HAP-1 (cell line): ENCODE measurements at regions not wholly inside any gene's neighbourhood (a gene's known extent, or its start where the extent isn't known, plus 50 kb on each side); places are given as distances from the start of the nearest gene placed in this dataset.
"Not testable (repeated sequence)": the region's sequence is repeated elsewhere in the genome, so short reads cannot be mapped to it uniquely, and the experiment has no call there.

Experiments used
- DNase-seq, 2 experiments: peaks; one replicate each; pipeline ENCODE4 v3.0.0-alpha.2; 2016 to 2020; ENCODE audit warnings: low spot score in 2 of 2
- H3K27me3 ChIP-seq: fragments of 250-450 bp; sonication (Bioruptor Pico); 2 replicates; pipeline ENCODE4 v1.5.1; 2020; ENCODE audit warnings: low read depth, mild to moderate bottlenecking, moderate library complexity
- H3K36me3 ChIP-seq: fragments of 250-450 bp; sonication (Bioruptor Pico); replicated peaks from 2 replicates; pipeline ENCODE4 v1.5.1; 2020; ENCODE audit warnings: mild to moderate bottlenecking
- H3K4me1 ChIP-seq: fragments of 250-450 bp; sonication (Bioruptor Pico); 2 replicates; pipeline ENCODE4 v1.5.1; 2020; ENCODE audit warnings: mild to moderate bottlenecking
- H3K4me3 ChIP-seq: fragments of 250-450 bp; sonication (Bioruptor Pico); 2 replicates; pipeline ENCODE4 v1.5.1; 2020; ENCODE audit warnings: mild to moderate bottlenecking, moderate library complexity
- H3K9me3 ChIP-seq: fragments of 250-450 bp; sonication (Bioruptor Pico); 2 replicates; pipeline ENCODE4 v1.5.1; 2020; ENCODE audit warnings: mild to moderate bottlenecking, moderate library complexity
- in situ Hi-C: fragments of 300-500 bp; cut with MboI; formaldehyde crosslinking; loops from 3 replicates; pipeline ENCODE4 v1.14.3; 2020; ENCODE audit warnings: low sequenced_read_pairs, inconsistent platforms, mixed read lengths

- H3K27me3 ChIP-seq, DNase-seq, H3K4me3 ChIP-seq, H3K36me3 ChIP-seq, H3K9me3 ChIP-seq, H3K4me1 ChIP-seq, in situ Hi-C loops: not testable (repeated sequence)
Measured at GRCh38 chr20:30387823-30388222, 869.6 kb upstream of the DEFB115 start.

DNA sequence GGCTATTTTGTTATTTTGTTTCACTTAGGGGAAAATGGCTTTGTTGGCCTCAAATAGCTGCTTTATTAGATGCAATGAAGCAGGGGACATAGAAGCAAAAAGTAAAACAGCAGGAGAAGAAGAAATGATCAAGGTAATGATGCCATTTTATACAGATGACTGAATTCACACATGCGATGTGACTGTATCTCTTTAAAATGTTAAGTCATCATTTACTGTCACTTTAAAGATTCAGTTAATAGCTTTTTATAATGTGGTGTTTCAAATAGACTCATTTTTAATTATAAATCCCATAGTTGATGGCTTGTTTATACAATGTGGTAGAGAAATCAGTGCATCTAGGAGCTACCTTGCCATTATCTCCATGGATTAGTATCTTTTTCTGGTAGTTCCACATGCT is 863.9 kb upstream of the DEFB115 start:
- H3K36me3 ChIP-seq, H3K4me1 ChIP-seq, H3K27me3 ChIP-seq, H3K4me3 ChIP-seq, in situ Hi-C loops, H3K9me3 ChIP-seq, DNase-seq: not testable (repeated sequence)

DNA sequence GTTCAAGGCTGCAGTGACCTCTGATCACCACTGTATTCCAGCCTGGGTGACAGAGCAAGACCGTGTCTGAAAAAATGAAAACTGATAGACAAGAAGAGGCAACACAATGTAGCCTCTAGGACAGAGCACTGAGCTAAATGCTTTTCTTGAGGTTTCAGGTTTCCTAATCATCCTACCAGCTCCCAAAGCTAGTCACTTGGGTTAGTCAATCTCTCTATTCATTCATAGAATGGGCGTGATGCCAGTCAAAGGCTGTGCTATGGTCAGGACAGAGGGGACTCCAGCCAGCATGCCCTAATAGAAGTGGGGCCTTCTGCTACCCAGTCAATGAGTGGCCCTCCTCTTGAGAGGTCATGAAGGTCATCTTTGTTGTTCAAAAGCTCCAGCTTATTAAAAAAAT is 860.4 kb upstream of the DEFB115 start:
- H3K4me3 ChIP-seq, H3K4me1 ChIP-seq, in situ Hi-C loops, H3K9me3 ChIP-seq, DNase-seq, H3K27me3 ChIP-seq, H3K36me3 ChIP-seq: not testable (repeated sequence)

DNA sequence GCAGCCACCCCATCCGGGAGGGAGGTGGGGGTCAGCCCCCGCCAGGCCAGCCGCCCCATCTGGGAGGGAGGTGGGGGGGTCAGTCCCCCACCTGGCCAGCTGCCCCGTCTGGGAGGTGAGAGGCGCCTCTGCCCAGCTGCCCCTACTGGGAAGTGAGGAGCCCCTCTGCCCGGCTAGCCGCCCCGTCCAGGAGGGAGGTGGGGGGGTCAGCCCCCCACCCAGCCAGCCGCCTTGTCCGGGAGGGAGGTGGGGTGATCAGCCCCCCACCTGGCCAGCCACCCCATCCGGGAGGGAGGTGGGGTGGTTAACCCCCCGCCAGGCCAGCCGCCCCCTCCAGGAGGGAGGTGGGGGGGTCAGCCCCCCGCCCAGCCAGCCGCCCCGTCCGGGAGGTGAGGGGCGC is 852.4 kb upstream of the DEFB115 start:
- H3K9me3 ChIP-seq, H3K36me3 ChIP-seq, DNase-seq, H3K4me1 ChIP-seq, H3K4me3 ChIP-seq, H3K27me3 ChIP-seq, in situ Hi-C loops: not testable (repeated sequence)

DNA sequence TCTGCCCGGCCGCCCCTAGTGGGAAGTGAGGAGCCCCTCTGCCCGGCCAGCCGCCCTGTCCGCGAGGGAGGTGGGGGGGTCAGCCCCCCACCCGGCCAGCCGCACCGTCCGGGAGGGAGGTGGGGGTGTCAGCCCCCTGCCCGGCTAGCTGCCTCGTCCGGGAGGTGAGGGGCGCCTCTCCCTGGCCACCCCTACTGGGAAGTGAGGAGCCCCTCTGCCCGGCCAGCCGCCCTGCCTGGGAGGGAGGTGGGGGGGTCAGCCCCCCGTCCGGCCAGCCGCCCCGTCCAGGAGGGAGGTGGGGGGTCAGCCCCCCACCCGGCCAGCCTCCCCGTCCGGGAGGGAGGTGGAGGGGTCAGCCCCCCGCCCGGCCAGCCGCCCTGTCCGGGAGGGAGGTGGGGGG is 851.9 kb upstream of the DEFB115 start:
- H3K4me3 ChIP-seq, H3K36me3 ChIP-seq, H3K4me1 ChIP-seq, H3K9me3 ChIP-seq, DNase-seq, in situ Hi-C loops, H3K27me3 ChIP-seq: not testable (repeated sequence)

DNA sequence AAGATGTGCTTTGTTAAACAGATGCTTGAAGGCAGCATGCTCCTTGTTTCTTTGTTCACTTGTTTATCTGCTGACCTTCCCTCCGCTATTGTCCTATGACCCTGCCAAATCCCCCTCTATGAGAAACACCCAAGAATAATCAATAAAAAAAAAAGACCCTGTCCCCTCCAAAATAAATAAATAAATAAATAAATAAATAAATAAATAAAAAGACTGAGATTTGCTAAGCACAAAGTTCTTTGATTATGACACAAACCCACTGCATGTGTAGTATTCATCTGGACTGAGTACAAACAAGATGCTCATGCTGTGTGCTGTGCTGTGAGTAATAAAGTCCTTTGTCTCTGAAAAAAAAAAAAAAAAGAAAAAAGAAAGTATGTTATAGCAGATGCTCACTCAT is 851.1 kb upstream of the DEFB115 start:
- H3K4me1 ChIP-seq, DNase-seq, H3K27me3 ChIP-seq, H3K36me3 ChIP-seq, H3K4me3 ChIP-seq, in situ Hi-C loops, H3K9me3 ChIP-seq: not testable (repeated sequence)

DNA sequence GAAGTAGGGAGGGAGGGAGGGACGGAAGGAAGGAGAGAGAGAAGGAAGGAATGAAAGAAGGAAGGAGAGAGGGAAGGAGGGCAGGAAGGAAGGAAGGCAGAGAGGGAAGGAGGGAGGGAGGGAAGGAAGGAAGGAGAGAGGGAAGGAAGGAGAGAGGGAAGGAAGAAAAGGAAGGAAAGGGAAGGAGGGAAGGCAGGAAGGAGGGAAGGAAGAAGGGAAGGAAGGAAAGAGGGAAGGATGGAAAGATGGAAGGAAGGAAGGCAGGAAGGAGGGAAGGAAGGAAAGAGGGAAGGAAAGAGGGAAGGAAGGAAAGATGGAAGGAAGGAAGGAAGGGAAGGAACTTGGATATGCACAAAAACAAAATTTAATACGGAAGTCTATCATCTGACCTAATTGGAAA is 844.5 kb upstream of the DEFB115 start:
- Histone ChIP-seq H3K9me3 (no peaks in the 10 kb centered on the region), H3K27me3 (no peaks in the 10 kb centered on the region), H3K4me3 (no peak overlapping the region), H3K36me3 (no peaks in the 10 kb centered on the region), H3K4me1 (no peaks in the 10 kb centered on the region)
- in situ Hi-C loops, result no loop called here
- no peak for DNase-seq

GRCh38 chr20:30417387-30417786 is 840.1 kb upstream of the DEFB115 start:
- H3K36me3 ChIP-seq, H3K9me3 ChIP-seq, in situ Hi-C loops, H3K4me3 ChIP-seq, DNase-seq, H3K4me1 ChIP-seq, H3K27me3 ChIP-seq: not testable (repeated sequence)

DNA sequence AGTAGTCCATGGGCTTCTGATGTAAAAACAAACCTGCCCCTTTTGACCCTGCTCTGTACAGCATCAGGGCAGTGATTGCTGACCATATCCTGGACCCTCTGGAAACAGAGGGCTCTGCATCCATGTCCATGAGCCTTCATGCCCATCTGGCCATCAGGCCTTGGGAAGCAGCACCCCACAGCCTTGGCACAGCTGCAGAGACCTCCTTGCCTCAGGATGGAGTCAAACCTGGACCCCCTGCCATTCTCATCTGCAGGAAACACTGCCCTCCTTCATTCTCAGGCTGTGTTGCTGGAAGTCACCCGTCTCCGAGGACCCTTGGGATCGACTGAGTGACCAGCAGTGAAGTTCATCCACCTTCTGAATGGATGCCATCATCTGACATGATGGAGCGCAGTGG is 839.1 kb upstream of the DEFB115 start:
- DNase-seq, H3K27me3 ChIP-seq, in situ Hi-C loops, H3K9me3 ChIP-seq, H3K4me3 ChIP-seq, H3K36me3 ChIP-seq, H3K4me1 ChIP-seq: not testable (repeated sequence)

- no peaks in the 10 kb centered on the region for H3K4me1 ChIP-seq
- in situ Hi-C loops, result no loop called here
- DNase-seq, result no peak
- no peak overlapping the region for H3K4me3 ChIP-seq
- no peaks in the 10 kb centered on the region for H3K27me3 ChIP-seq
- no peaks in the 10 kb centered on the region for H3K36me3 ChIP-seq
- H3K9me3 ChIP-seq, result no peaks in the 10 kb centered on the region
Measured at GRCh38 chr20:30419466-30419865, 838.0 kb upstream of the DEFB115 start.

GRCh38 chr20:30419871-30420420 is 837.5 kb upstream of the DEFB115 start:
- H3K9me3 ChIP-seq, H3K27me3 ChIP-seq, in situ Hi-C loops, DNase-seq, H3K36me3 ChIP-seq, H3K4me3 ChIP-seq, H3K4me1 ChIP-seq: not testable (repeated sequence)
